ENCODE measurements at regions not wholly inside any gene's neighbourhood (a gene's known extent, or its start where the extent isn't known, plus 50 kb on each side); places are given as distances from the start of the nearest gene placed in this dataset.

DNA sequence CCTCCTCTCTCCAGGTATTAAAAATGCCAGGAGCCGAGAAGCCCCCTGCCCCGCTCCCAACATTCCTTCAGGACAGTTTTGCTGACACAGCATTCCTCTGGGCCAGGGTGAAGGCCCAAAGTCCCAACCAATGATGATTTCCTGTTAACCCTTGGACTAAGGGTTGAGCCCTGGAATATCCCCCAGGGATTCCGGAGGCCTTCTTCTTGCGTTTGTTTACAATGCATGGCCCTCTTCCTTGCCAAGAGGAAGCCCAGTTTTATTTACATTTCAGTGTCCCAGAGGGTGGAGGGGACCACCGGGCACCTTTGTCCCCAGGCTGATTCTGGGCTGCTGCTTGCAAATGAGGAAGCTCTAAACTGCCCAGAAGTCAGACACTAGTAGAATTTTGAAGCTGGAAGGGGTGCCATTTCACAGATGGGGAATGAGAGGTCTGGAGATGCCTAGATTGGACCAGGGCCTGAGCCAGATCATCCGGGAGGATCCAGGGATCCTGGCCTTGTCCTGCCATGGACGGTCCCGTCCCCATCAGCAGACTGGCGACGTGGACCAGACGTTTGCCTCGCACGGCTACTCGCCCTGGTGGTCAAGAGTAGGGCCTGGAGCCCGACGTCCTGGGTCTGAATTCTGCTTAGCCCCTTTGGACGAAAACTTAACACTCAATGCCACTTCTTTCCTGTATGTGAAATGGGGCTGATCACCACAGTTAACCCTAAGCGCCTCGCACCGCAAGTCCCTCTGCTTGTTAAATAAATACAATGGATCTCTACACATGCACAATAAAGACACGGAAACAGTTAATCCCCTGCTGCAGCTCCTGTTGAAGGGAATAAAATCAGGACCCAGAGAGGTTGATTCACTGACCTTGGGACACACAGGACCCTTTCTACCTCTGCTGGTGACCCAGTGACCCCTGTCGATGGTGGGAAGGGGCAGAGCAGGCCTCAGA lies 55.6 kb upstream of the CIBAR2 start (continued):
- TF ChIP-seq TCF7L2 (IDR thresholded peaks at IDR 0.05; ENCODE audit: low read depth, low read length): no peak
- no peak for TF ChIP-seq TBL1XR1 (IDR thresholded peaks at IDR 0.05; ENCODE audit: borderline replicate concordance, low read length, partially characterized antibody)
- TF ChIP-seq NFKBIZ (CRISPR knock-in tag; IDR thresholded peaks at IDR 0.05): no peak
- TF ChIP-seq KDM5A (IDR thresholded peaks at IDR 0.05; ENCODE audit: borderline replicate concordance, low read length): no peak
- peak; percentile 64; the same call in 1 of the 2 replicates for TF ChIP-seq ELF1 (CRISPR knock-in tag; IDR thresholded peaks at IDR 0.05)
- TF ChIP-seq, protein P1, sequence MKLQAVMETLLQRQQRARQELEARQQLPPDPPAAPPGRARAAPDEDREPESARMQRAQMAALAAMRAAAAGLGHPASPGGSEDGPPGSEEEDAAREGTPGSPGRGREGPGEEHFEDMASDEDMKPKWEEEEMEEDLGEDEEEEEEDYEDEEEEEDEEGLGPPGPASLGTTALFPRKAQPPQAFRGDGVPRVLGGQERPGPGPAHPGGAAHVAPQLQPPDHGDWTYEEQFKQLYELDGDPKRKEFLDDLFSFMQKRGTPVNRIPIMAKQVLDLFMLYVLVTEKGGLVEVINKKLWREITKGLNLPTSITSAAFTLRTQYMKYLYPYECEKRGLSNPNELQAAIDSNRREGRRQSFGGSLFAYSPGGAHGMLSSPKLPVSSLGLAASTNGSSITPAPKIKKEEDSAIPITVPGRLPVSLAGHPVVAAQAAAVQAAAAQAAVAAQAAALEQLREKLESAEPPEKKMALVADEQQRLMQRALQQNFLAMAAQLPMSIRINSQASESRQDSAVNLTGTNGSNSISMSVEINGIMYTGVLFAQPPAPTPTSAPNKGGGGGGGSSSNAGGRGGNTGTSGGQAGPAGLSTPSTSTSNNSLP (IDR thresholded peaks at IDR 0.05; ENCODE audit: low read depth, low read length): no peak
- TF ChIP-seq, protein P2, sequence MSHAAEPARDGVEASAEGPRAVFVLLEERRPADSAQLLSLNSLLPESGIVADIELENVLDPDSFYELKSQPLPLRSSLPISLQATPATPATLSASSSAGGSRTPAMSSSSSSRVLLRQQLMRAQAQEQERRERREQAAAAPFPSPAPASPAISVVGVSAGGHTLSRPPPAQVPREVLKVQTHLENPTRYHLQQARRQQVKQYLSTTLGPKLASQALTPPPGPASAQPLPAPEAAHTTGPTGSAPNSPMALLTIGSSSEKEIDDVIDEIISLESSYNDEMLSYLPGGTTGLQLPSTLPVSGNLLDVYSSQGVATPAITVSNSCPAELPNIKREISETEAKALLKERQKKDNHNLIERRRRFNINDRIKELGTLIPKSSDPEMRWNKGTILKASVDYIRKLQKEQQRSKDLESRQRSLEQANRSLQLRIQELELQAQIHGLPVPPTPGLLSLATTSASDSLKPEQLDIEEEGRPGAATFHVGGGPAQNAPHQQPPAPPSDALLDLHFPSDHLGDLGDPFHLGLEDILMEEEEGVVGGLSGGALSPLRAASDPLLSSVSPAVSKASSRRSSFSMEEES (CRISPR knock-in tag; IDR thresholded peaks at IDR 0.05): 0 out of 2 replicates have a peak, but pooled peaks have one; percentile 33
- no peak for TF ChIP-seq MTA3 (CRISPR knock-in tag; IDR thresholded peaks at IDR 0.05)
- TF ChIP-seq PHB2 (IDR thresholded peaks at IDR 0.05; ENCODE audit: partially characterized antibody): no peak
- no peak; the same call in 1 of the 2 replicates for TF ChIP-seq ZSCAN9 (CRISPR knock-in tag; IDR thresholded peaks at IDR 0.05; ENCODE audit: borderline replicate concordance)
- no peak for TF ChIP-seq ETV6 (CRISPR knock-in tag; conservative IDR thresholded peaks at IDR 0.05)
- TF ChIP-seq, protein P3, sequence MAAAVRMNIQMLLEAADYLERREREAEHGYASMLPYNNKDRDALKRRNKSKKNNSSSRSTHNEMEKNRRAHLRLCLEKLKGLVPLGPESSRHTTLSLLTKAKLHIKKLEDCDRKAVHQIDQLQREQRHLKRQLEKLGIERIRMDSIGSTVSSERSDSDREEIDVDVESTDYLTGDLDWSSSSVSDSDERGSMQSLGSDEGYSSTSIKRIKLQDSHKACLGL (CRISPR knock-in tag; IDR thresholded peaks at IDR 0.05): no peak
- TF ChIP-seq SMAD9 (CRISPR knock-in tag; IDR thresholded peaks at IDR 0.05): no peak
- TF ChIP-seq PLRG1 (conservative IDR thresholded peaks at IDR 0.05): no peak
- TF ChIP-seq, protein P4, sequence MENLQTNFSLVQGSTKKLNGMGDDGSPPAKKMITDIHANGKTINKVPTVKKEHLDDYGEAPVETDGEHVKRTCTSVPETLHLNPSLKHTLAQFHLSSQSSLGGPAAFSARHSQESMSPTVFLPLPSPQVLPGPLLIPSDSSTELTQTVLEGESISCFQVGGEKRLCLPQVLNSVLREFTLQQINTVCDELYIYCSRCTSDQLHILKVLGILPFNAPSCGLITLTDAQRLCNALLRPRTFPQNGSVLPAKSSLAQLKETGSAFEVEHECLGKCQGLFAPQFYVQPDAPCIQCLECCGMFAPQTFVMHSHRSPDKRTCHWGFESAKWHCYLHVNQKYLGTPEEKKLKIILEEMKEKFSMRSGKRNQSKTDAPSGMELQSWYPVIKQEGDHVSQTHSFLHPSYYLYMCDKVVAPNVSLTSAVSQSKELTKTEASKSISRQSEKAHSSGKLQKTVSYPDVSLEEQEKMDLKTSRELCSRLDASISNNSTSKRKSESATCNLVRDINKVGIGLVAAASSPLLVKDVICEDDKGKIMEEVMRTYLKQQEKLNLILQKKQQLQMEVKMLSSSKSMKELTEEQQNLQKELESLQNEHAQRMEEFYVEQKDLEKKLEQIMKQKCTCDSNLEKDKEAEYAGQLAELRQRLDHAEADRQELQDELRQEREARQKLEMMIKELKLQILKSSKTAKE (CRISPR knock-in tag; IDR thresholded peaks at IDR 0.05; ENCODE audit: borderline replicate concordance): peak; percentile 88
- TF ChIP-seq SIN3A (IDR thresholded peaks at IDR 0.05; ENCODE audit: borderline replicate concordance, low read depth, low read length): no peak; the same call in 1 of the 2 replicates
- peak; percentile 65; the same call in 1 of the 2 replicates for TF ChIP-seq ZNF572 (CRISPR knock-in tag; IDR thresholded peaks at IDR 0.05)
- TF ChIP-seq MTF1 (CRISPR knock-in tag; IDR thresholded peaks at IDR 0.05): no peak
- TF ChIP-seq RFX5 (IDR thresholded peaks at IDR 0.05; ENCODE audit: low read depth, low read length): peak; percentile 47; the same call in 1 of the 2 replicates
- TF ChIP-seq, protein P5, sequence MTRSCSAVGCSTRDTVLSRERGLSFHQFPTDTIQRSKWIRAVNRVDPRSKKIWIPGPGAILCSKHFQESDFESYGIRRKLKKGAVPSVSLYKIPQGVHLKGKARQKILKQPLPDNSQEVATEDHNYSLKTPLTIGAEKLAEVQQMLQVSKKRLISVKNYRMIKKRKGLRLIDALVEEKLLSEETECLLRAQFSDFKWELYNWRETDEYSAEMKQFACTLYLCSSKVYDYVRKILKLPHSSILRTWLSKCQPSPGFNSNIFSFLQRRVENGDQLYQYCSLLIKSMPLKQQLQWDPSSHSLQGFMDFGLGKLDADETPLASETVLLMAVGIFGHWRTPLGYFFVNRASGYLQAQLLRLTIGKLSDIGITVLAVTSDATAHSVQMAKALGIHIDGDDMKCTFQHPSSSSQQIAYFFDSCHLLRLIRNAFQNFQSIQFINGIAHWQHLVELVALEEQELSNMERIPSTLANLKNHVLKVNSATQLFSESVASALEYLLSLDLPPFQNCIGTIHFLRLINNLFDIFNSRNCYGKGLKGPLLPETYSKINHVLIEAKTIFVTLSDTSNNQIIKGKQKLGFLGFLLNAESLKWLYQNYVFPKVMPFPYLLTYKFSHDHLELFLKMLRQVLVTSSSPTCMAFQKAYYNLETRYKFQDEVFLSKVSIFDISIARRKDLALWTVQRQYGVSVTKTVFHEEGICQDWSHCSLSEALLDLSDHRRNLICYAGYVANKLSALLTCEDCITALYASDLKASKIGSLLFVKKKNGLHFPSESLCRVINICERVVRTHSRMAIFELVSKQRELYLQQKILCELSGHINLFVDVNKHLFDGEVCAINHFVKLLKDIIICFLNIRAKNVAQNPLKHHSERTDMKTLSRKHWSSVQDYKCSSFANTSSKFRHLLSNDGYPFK (CRISPR knock-in tag; IDR thresholded peaks at IDR 0.05; ENCODE audit: borderline replicate concordance): no peak
- TF ChIP-seq ZBTB7A (CRISPR knock-in tag; IDR thresholded peaks at IDR 0.05): peak; percentile 84; the same call in 1 of the 2 replicates
- TF ChIP-seq FOXK2 (IDR thresholded peaks at IDR 0.05): no peak
